GM18507 (cell line): ENCODE measurements at regions not wholly inside any gene's neighbourhood (a gene's known extent, or its start where the extent isn't known, plus 50 kb on each side); places are given as distances from the start of the nearest gene placed in this dataset.
"Not testable (repeated sequence)": the region's sequence is repeated elsewhere in the genome, so short reads cannot be mapped to it uniquely, and the experiment has no call there.

Source experiments
- DNase-seq: peaks from one replicate; pipeline ENCODE4 v3.0.0; 2011; ENCODE audit warnings: low read depth; ENCODE audit not compliant: insufficient read length; ENCODE audit errors: extremely low spot score
- FAIRE-seq: peaks from 2 replicates; lab custom pipeline; 2011; peaks lifted over from hg19 to GRCh38; lab: Jason Lieb, UNC

GRCh38 chr11:116678887-116679286 is 93.9 kb downstream of the BUD13 start:
- FAIRE-seq: no peak
- DNase-seq: no peak

GRCh38 chr11:116667318-116667717 is 105.5 kb downstream of the BUD13 start:
- FAIRE-seq, DNase-seq: not testable (repeated sequence)

GRCh38 chr11:116666673-116667249 is 106.0 kb downstream of the BUD13 start:
- DNase-seq, FAIRE-seq: not testable (repeated sequence)

- no peak for DNase-seq
- no peak for FAIRE-seq
Observed at GRCh38 chr11:116665523-116665922, 107.3 kb downstream of the BUD13 start.

GRCh38 chr11:116661056-116661455 is 111.7 kb downstream of the BUD13 start:
- FAIRE-seq: no peak
- DNase-seq: no peak

- DNase-seq (no peak), FAIRE-seq (no peak)
Observed at GRCh38 chr11:116660011-116660410, 112.8 kb downstream of the BUD13 start.

GRCh38 chr11:116658876-116659535 is 113.8 kb downstream of the BUD13 start:
- no peak for FAIRE-seq
- no peak for DNase-seq

GRCh38 chr11:116657842-116658825 is 114.7 kb downstream of the BUD13 start:
- FAIRE-seq: no peak
- DNase-seq: no peak

GRCh38 chr11:116656011-116656410 is 116.8 kb downstream of the BUD13 start:
- FAIRE-seq (no peak), DNase-seq (no peak)

- FAIRE-seq (no peak), DNase-seq (no peak)
Observed at GRCh38 chr11:116654526-116654925, 118.3 kb downstream of the BUD13 start.

GRCh38 chr11:116653206-116653605 is 119.6 kb downstream of the BUD13 start:
- DNase-seq: no peak
- no peak for FAIRE-seq

GRCh38 chr11:116651737-116652237 is 121.0 kb downstream of the BUD13 start:
- FAIRE-seq: no peak
- DNase-seq: no peak

- FAIRE-seq: no peak
- DNase-seq: no peak
Observed at GRCh38 chr11:116651098-116651736, 121.6 kb downstream of the BUD13 start.

- DNase-seq: no peak
- FAIRE-seq: no peak
Observed at GRCh38 chr11:116650052-116650451, 122.7 kb downstream of the BUD13 start.

- FAIRE-seq: no peak
Observed at GRCh38 chr11:116649268-116649667, 123.5 kb downstream of the BUD13 start.

GRCh38 chr11:116648247-116649174 is 124.3 kb downstream of the BUD13 start:
- no peak for DNase-seq
- FAIRE-seq: no peak

More at GRCh38 chr11:116649268-116649667, 123.5 kb downstream of the BUD13 start:
- DNase-seq: no peak

GRCh38 chr11:116647305-116648080 is 125.3 kb downstream of the BUD13 start:
- no peak for DNase-seq
- no peak for FAIRE-seq

- no peak for DNase-seq
- FAIRE-seq: no peak
Observed at GRCh38 chr11:116646191-116646590, 126.6 kb downstream of the BUD13 start.
